PFSK-1 (cell line): ENCODE measurements at regions not wholly inside any gene's neighbourhood (a gene's known extent, or its start where the extent isn't known, plus 50 kb on each side); places are given as distances from the start of the nearest gene placed in this dataset.

Experiments
- FOXP2 ChIP-seq: optimal IDR thresholded peaks from 2 replicates; pipeline ENCODE3; 2011; ENCODE audit warnings: borderline replicate concordance, control low read depth, inconsistent platforms; ENCODE audit not compliant: insufficient read depth; ENCODE audit errors: extremely low read length, extremely low read depth
- POLR2AphosphoS5 ChIP-seq: IDR thresholded peaks from 2 replicates; pipeline ENCODE4 v1.6.1; 2012; ENCODE audit warnings: low read depth, mild to moderate bottlenecking, control low read depth, low read length, moderate library complexity
- SIN3A ChIP-seq: IDR thresholded peaks from 2 replicates; pipeline ENCODE4 v1.6.1; 2012; ENCODE audit warnings: mild to moderate bottlenecking, low read length, moderate library complexity, borderline replicate concordance; ENCODE audit not compliant: insufficient read depth
- TAF1 ChIP-seq: IDR thresholded peaks from 2 replicates; pipeline ENCODE4 v1.6.1; 2012; ENCODE audit warnings: low read length, control low read depth, borderline replicate concordance; ENCODE audit not compliant: insufficient read depth
- TF ChIP-seq, protein P1 (sequence below), 2 experiments: IDR thresholded peaks; 2 replicates each; pipeline versions ENCODE4 v1.6.1 to v1.8.0; 2011 to 2012; ENCODE audit warnings: low read depth in 2 of 2, low read length in 2 of 2, control low read depth in 1 of 2, inconsistent platforms in 1 of 2, mild to moderate bottlenecking in 1 of 2, moderate library complexity in 1 of 2; ENCODE audit not compliant: insufficient read depth in 1 of 2

DNA sequence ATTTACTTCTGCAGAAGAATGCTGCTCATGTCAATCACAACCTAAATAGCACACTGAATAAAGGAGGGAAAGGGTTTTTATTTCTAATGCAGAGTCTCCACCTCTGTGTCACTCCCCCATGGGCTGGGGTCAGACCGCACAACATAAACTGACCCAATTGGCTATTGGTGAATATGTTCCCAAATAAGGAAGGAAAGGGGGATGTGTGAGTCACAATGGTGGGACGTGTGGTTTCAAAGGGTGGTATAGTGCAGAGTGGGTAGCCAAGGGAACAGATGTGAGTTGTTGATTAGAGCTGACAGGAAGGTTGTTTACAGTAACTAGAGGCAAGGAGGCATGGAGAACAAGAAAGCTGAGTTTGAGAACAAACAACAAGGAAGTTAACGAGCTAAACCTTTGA, 491.8 kb downstream of the ZPLD1 start:
- TF ChIP-seq, protein P1, sequence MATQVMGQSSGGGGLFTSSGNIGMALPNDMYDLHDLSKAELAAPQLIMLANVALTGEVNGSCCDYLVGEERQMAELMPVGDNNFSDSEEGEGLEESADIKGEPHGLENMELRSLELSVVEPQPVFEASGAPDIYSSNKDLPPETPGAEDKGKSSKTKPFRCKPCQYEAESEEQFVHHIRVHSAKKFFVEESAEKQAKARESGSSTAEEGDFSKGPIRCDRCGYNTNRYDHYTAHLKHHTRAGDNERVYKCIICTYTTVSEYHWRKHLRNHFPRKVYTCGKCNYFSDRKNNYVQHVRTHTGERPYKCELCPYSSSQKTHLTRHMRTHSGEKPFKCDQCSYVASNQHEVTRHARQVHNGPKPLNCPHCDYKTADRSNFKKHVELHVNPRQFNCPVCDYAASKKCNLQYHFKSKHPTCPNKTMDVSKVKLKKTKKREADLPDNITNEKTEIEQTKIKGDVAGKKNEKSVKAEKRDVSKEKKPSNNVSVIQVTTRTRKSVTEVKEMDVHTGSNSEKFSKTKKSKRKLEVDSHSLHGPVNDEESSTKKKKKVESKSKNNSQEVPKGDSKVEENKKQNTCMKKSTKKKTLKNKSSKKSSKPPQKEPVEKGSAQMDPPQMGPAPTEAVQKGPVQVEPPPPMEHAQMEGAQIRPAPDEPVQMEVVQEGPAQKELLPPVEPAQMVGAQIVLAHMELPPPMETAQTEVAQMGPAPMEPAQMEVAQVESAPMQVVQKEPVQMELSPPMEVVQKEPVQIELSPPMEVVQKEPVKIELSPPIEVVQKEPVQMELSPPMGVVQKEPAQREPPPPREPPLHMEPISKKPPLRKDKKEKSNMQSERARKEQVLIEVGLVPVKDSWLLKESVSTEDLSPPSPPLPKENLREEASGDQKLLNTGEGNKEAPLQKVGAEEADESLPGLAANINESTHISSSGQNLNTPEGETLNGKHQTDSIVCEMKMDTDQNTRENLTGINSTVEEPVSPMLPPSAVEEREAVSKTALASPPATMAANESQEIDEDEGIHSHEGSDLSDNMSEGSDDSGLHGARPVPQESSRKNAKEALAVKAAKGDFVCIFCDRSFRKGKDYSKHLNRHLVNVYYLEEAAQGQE (IDR thresholded peaks at IDR 0.05; ENCODE audit: insufficient read depth in 1 of 2, low read depth in 2 of 2, low read length in 2 of 2), result no peak
- no peak for TF ChIP-seq POLR2AphosphoS5
- TF ChIP-seq FOXP2, result no peak
- TF ChIP-seq TAF1, result no peak
- no peak for TF ChIP-seq SIN3A

DNA sequence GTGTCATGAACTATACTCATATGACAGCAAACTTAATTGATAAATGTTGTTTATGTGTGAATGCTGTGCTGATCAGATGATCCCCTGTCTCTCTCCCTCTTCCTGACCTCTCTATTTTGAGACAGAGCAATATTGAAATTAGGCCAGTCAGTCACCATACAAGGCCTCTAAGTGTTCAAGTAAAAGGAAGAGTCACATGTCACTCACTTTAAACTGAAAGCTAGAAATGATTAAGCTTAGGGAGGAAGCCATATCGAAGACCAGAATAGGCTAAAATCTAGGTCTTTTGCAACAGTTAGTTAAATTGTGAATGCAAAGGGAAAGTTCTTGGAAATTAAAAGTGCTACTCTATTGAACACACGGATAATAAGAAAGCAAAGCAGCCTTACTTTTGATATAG, 498.6 kb downstream of the ZPLD1 start:
- TF ChIP-seq FOXP2 (no peak), SIN3A (no peak), TAF1 (no peak), POLR2AphosphoS5 (no peak)
- TF ChIP-seq, protein P1 (IDR thresholded peaks at IDR 0.05; ENCODE audit: insufficient read depth in 1 of 2, low read depth in 2 of 2, low read length in 2 of 2), result no peak

DNA sequence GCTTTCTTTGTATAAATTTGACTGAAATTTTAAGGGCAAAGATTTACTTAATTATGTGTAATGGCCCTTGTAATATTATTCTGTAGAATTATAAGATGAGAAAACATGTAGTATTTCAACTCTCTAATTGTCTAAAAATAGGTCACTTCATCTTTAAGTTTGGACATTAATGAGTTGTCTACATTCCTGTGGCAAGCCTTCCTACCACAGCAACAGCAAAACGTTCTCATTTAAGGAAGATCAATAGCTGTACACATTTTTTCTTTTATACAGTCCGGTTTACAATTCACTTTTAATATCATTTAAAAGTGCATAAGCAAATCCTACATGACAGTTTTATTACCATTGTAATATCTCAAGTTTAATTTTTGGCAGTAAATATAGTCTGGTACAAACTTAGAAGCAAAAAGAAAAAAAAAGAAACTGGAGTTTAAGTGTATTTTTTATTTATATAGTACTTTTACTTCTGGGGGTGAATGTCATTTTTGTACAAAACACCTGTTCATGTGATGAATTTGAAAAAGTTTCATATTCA, 501.8 kb downstream of the ZPLD1 start:
- TF ChIP-seq POLR2AphosphoS5 (no peak), TAF1 (no peak), FOXP2 (no peak), SIN3A (no peak)
- TF ChIP-seq, protein P1 (IDR thresholded peaks at IDR 0.05; ENCODE audit: insufficient read depth in 1 of 2, low read depth in 2 of 2, low read length in 2 of 2), result no peak

DNA sequence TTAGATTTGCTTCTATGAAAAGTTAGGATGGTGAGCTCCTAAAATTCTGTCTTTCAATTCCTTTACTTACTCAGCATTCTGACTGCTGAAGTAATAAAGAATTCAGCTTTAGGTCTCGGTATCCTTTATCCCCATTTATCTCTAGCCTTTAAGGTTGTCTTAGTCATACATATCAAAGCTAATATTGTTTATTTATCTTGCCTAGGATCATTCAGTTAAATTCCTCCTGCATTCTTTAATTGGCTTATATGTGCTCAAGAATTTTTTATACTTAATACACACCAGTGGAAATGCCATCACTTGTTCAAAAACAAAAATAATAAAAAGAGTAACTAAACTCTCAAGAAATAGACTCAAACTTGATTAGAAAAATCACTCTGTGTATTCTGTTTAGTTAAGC, 507.0 kb downstream of the ZPLD1 start:
- TF ChIP-seq FOXP2 (no peak), SIN3A (no peak), POLR2AphosphoS5 (no peak), TAF1 (no peak)
- TF ChIP-seq, protein P1 (IDR thresholded peaks at IDR 0.05; ENCODE audit: insufficient read depth in 1 of 2, low read depth in 2 of 2, low read length in 2 of 2), result no peak

DNA sequence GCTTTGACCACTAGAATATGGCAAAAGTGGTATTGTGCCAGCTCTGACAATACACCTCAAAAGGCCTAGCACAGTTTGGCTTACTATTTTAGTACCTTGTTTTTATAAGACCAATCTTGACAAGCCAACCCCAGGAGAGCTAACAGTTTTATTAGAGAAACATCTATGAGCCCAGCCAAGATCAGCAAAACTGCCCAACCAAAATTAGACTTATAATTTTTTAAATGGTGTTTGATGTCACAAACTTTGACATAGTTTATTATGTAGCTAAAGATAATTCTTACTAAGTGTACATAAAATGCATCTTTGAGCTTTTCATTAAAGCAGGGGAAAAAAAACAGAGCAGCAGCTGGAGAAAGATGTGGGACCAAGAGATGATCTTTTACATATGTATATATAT, 537.5 kb downstream of the ZPLD1 start:
- TF ChIP-seq FOXP2 (no peak), TAF1 (no peak), SIN3A (no peak), POLR2AphosphoS5 (no peak)
- TF ChIP-seq, protein P1 (IDR thresholded peaks at IDR 0.05; ENCODE audit: insufficient read depth in 1 of 2, low read depth in 2 of 2, low read length in 2 of 2), result no peak
